ENCODE measurements at regions not wholly inside any gene's neighbourhood (a gene's known extent, or its start where the extent isn't known, plus 50 kb on each side); places are given as distances from the start of the nearest gene placed in this dataset.

- DNase-seq (ENCODE audit: low spot score) (no peak), ATAC-seq (ENCODE audit: insufficient number of reproducible peaks, low FRiP score, low read depth) (no peak)
- TF ChIP-seq CTCF (IDR thresholded peaks at IDR 0.05) = no peak
- Histone ChIP-seq H3K27ac (no peak overlapping the region), H3K36me3 (no peaks in the 10 kb centered on the region), H3K27me3 (replicated peaks; ENCODE audit: insufficient read depth) (no peaks in the 10 kb centered on the region), H3K9me3 (no peaks in the 10 kb centered on the region), H3K4me1 (ENCODE audit: control insufficient read depth in 1 of 2, low read depth in 2 of 2) (no peaks in the 10 kb centered on the region), H3K4me3 (no peak overlapping the region)
Measured at GRCh38 chr5:28253431-28253830, 1215.0 kb upstream of the CDH9 start.

GRCh38 chr5:28249771-28250415 is 1211.5 kb upstream of the CDH9 start:
- H3K4me3 ChIP-seq = no peak overlapping the region
- no peaks in the 10 kb centered on the region for H3K9me3 ChIP-seq
- no peak for DNase-seq (ENCODE audit: low spot score)
- H3K27ac ChIP-seq = no peak overlapping the region
- ATAC-seq (ENCODE audit: insufficient number of reproducible peaks, low FRiP score, low read depth) = no peak
- H3K4me1 ChIP-seq (ENCODE audit: control insufficient read depth in 1 of 2, low read depth in 2 of 2) = no peaks in the 10 kb centered on the region
- no peaks in the 10 kb centered on the region for H3K36me3 ChIP-seq
- no peak for TF ChIP-seq CTCF (IDR thresholded peaks at IDR 0.05)
- no peaks in the 10 kb centered on the region for H3K27me3 ChIP-seq (replicated peaks; ENCODE audit: insufficient read depth)

GRCh38 chr5:28234356-28234968 is 1196.1 kb upstream of the CDH9 start:
- no peak overlapping the region for H3K4me3 ChIP-seq
- no peak for TF ChIP-seq CTCF (IDR thresholded peaks at IDR 0.05)
- ATAC-seq (ENCODE audit: insufficient number of reproducible peaks, low FRiP score, low read depth) (no peak), DNase-seq (ENCODE audit: low spot score) (no peak)
- no peaks in the 10 kb centered on the region for H3K4me1 ChIP-seq (ENCODE audit: control insufficient read depth in 1 of 2, low read depth in 2 of 2)
- H3K27me3 ChIP-seq (replicated peaks; ENCODE audit: insufficient read depth) = no peaks in the 10 kb centered on the region
- no peaks in the 10 kb centered on the region for H3K9me3 ChIP-seq
- H3K36me3 ChIP-seq = no peaks in the 10 kb centered on the region
- no peak overlapping the region for H3K27ac ChIP-seq

GRCh38 chr5:28226407-28226806 is 1188.0 kb upstream of the CDH9 start:
- no peaks in the 10 kb centered on the region for H3K4me1 ChIP-seq (ENCODE audit: control insufficient read depth in 1 of 2, low read depth in 2 of 2)
- H3K9me3 ChIP-seq = no peaks in the 10 kb centered on the region
- H3K4me3 ChIP-seq = no peak overlapping the region
- no peak overlapping the region for H3K27ac ChIP-seq
- ATAC-seq (ENCODE audit: insufficient number of reproducible peaks, low FRiP score, low read depth) (no peak), DNase-seq (ENCODE audit: low spot score) (no peak)
- no peaks in the 10 kb centered on the region for H3K36me3 ChIP-seq
- no peak for TF ChIP-seq CTCF (IDR thresholded peaks at IDR 0.05)
- no peaks in the 10 kb centered on the region for H3K27me3 ChIP-seq (replicated peaks; ENCODE audit: insufficient read depth)

GRCh38 chr5:28219539-28219938 is 1181.2 kb upstream of the CDH9 start:
- no peak for DNase-seq (ENCODE audit: low spot score)
- H3K4me3 ChIP-seq = no peak overlapping the region
- ATAC-seq (ENCODE audit: insufficient number of reproducible peaks, low FRiP score, low read depth) = no peak

More at GRCh38 chr5:28219539-28219938, 1181.2 kb upstream of the CDH9 start:
- no peaks in the 10 kb centered on the region for H3K9me3 ChIP-seq
- no peak overlapping the region for H3K27ac ChIP-seq
- no peaks in the 10 kb centered on the region for H3K4me1 ChIP-seq (ENCODE audit: control insufficient read depth in 1 of 2, low read depth in 2 of 2)
- no peaks in the 10 kb centered on the region for H3K27me3 ChIP-seq (replicated peaks; ENCODE audit: insufficient read depth)
- H3K36me3 ChIP-seq = no peaks in the 10 kb centered on the region
- no peak for TF ChIP-seq CTCF (IDR thresholded peaks at IDR 0.05)
